HG02840 (cell line): ENCODE measurements at regions not wholly inside any gene's neighbourhood (a gene's known extent, or its start where the extent isn't known, plus 50 kb on each side); places are given as distances from the start of the nearest gene placed in this dataset.
"Not testable (repeated sequence)": the region's sequence is repeated elsewhere in the genome, so short reads cannot be mapped to it uniquely, and the experiment has no call there.

Source experiments
- ATAC-seq: cut with Tn5 transposase; IDR thresholded peaks from one replicate; pipeline ENCODE4 v1.9.1; 2021; ENCODE audit warnings: mild to moderate bottlenecking, moderate library complexity, moderate number of reproducible peaks; ENCODE audit not compliant: unreplicated experiment, low FRiP score

GRCh38 chr6:62819640-62820039 is 391.6 kb upstream of the FKBP1C start:
- no peak for ATAC-seq

- no peak for ATAC-seq
Measured at GRCh38 chr6:62808565-62809293, 402.5 kb upstream of the FKBP1C start.

- no peak for ATAC-seq
Measured at GRCh38 chr6:62805431-62805830, 405.8 kb upstream of the FKBP1C start.

DNA sequence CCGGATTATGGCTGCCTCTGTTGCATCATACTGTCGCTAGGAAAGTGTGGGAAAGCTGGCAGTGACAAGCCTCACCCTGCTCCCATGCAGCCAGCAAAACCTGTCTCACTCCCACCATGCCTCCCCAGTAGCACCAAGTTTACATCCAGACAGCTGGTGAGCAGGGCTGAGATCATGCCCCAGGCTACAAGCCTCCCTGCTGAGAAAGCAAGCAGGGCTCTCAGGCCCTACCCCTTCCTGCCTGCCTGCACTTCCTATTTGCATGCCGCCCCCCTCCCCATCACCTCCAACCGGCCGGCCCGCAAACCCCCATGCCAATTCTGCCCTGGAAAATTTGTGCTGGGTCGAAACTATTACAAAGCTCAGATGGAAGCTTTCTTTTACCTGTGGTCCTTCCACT is 408.2 kb upstream of the FKBP1C start:
- ATAC-seq, result no peak

- ATAC-seq, result no peak
Measured at GRCh38 chr6:62797190-62797589, 414.1 kb upstream of the FKBP1C start.

DNA sequence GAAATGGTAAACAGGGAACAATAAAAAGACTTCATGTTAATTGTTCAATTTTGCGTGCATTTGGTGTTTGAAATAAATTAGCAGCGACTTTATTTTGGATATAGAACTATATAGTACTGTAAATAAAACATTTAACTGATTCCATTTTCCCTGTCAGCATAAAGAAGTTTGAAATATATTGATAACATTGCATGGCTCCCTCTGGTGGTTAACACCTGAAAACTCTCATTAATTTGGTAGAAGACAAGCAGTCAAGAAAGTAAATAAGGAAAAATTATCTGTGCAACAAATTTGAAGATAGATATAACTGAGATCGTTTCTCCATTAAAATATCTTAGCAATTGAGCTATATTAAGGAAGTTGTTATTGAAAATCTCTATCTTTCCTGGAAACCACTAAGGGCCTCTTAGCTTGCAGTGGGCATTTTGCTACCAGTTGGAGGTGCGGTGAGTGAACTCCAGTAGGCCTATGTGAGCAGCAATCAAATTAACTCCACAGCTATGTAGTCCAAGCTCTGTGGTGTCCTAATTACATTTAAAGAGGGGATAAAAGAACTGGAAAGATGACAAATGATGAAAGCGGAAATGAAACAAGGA is 435.7 kb upstream of the FKBP1C start:
- ATAC-seq, result no peak

- ATAC-seq, result not testable (repeated sequence)
Measured at GRCh38 chr6:62766174-62766573, 445.1 kb upstream of the FKBP1C start.

DNA sequence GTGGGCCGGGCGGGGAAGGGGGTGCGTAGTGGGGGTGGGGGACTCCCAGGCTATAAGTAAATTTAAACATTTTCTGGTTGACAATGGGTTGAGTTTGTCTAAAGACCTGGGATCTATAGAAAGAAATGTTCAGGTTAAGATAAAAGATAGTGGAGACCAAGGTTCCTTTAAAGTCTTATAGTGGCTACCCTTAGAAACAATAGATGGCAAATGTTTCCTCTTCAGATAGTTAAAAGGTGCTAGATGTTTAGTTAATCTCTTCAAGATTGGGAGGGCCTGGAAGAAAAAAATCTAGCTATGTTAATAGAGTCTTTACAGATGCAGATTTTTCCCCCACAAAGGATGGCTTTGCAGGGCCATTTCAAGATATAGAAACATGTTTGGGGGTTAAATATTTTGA is 446.4 kb upstream of the FKBP1C start:
- ATAC-seq, result no peak

DNA sequence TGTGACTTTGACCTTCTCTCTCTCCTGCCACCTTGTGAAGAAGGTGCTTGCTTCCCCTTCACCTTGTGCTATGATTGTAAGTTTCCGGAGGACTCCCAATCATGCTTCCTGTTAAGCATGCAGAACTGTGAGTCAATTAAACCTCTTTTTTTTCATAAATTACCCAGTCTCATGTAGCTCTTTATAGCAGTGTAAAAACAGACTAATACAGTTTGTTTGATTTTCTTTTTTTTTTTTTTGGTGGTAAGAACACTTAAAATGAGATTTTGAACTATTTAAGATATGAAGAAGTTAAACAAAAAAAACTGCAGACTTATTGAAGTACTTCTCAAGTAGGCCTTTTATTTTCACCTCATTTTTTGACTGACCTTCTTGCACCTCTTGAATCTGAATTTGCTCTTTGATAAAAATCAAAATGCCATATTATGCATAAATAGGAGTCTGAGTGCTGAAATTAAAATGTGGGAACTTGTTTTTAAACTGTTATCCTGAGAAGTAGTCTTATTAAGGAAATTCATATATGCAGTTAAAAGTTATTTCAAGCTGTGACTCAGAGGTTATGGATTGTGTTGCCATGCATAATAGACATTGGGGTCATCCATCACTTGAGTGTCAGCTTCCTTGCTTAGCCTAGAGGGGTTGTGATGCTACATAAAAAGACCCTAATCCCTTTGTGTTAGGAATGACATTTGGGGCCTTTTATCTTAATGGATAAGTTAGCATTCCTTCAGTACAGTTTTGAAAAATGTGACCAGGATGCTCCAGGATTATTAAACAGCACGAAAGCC is 447.9 kb upstream of the FKBP1C start:
- ATAC-seq, result no peak

DNA sequence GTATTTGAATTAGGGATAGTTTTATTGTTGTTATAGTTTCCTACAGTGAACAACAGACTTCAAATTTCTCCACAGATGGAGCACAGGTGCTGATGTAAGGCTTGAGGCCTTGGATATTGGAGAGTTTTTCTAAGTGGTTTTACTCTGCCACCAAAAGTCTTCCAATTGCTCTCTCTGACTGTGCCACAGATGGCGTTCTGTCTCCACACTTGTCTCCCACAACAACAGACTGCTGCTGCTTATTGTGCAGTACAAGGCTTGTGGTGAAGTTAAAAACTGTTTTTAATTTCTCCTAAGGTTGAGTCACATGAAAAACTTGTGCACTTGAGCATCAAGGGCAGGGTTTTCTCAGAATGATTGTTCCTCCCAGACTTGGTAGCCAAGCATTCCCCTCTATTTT is 460.9 kb upstream of the KHDRBS2 start:
- ATAC-seq, result no peak

DNA sequence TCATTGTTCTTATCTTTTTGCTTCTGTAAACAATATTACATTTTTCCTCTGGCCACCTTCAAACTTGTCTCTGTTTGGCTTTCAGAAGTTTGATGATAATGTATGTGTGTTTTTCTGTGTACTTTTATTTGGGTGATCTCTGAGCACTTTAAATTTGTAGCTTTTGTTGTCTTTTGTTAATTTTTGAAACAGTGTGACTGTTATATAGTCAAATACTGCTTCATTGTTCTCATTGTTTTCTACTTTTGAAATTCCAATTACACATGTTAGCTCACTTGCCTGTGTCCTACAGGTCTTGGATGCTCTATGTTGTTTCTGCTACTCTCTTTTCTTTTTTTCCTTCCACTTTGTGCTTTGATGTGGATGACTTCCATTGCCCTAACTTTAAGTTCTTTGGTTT is 460.1 kb upstream of the KHDRBS2 start:
- no peak for ATAC-seq

GRCh38 chr6:62740596-62740995 is 454.6 kb upstream of the KHDRBS2 start:
- no peak for ATAC-seq

DNA sequence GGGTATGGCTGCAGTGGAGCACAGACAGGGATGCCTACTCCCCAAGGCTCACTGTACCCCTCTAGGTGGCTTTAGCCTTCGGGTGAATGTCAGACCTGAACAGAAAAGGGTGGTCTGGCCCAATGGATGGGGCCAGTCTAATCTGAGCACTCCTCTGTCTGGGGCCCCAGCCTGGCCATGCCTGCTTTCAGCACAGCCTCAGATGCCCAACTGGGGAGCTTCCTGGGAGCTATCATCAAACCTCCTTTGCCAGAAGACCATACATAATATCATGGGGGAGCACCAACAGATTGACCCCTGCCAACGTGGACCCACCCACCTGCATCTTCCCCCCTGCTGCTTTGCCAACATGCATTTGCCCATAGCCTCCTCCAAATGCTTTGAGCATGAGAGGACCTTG is 454.1 kb upstream of the KHDRBS2 start:
- ATAC-seq, result no peak

DNA sequence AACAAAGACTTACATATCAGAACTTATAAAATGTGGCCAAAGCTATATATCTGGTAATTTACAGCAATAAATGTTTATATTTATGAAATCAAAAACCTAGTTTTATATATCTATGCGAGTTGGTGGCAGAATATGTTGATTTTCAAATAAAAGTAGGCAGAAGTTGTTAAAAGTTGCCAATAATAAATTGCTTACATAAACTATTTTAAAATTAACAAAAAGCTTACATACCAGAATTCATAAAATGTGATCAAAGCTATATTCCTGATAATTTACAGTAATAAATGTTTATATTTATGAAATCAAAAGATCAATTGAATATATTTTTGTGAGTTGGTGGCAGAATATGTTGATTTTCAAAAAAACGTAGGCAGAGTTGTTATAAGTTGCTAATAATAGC is 451.8 kb upstream of the KHDRBS2 start:
- no peak for ATAC-seq

GRCh38 chr6:62721408-62721807 is 435.4 kb upstream of the KHDRBS2 start:
- ATAC-seq, result no peak

DNA sequence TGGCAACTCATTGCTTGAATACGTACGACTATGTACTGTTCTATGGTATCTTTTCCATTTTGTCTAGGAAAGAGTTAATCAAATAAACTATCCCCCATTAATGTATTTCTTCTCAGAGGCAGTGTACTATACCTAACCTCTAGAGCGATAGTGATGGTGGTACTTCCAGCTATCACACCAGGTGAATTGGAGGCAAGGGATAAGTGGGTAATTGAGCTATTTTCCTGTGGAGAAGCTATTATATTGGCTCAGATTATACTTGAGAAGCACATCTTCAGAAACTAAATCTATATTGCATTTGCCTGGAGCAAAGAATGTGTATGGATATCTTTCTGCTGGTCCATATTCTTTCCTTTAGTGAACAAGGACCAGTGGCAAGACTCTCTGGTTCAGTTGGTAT is 430.7 kb upstream of the KHDRBS2 start:
- ATAC-seq, result no peak

DNA sequence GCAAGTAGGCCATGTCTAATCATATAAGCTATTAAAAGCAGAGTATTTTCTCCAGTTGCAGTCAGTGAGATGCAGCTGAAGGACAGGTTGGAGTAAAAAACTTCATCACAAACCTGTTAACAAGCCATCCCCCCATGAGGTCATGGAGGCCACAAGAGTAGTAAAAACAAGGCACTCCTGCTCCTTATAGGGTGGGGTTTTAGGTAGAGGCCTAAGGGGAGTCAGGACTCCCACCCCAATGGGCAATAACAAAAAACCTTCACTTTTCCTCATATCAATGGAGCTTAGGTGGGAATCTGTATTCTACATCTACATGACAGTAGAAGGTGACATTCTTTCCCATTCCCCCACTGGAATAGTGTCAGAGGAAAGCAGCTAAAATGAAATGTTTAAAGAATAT is 428.1 kb upstream of the KHDRBS2 start:
- no peak for ATAC-seq

- no peak for ATAC-seq
Measured at GRCh38 chr6:62711750-62712149, 425.7 kb upstream of the KHDRBS2 start.

DNA sequence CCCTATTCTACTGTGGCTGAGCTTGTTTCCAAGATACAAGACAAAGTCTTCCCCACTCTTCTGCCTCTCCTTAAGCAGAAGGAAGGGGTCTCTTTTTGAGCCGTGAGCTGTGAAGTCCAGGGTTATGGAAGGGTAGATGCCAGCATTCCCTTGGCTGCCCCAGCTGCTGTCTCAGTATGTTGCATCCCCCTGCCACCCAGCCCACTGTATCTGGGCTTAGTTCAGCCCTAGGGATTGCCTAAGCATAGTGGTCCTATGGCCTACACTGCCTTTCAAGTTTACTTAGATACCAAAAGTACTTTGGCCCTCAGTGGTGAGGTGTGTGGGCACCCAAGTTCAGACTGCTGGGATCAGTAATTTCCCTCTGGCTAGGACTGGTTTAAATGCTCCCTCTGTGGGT is 421.9 kb upstream of the KHDRBS2 start:
- ATAC-seq, result no peak

- ATAC-seq, result no peak
Measured at GRCh38 chr6:62707156-62707555, 421.1 kb upstream of the KHDRBS2 start.

GRCh38 chr6:62683063-62683462 is 397.0 kb upstream of the KHDRBS2 start:
- no peak for ATAC-seq

- no peak for ATAC-seq
Measured at GRCh38 chr6:62681108-62681507, 395.1 kb upstream of the KHDRBS2 start.
